ENCODE measurements at regions not wholly inside any gene's neighbourhood (a gene's known extent, or its start where the extent isn't known, plus 50 kb on each side); places are given as distances from the start of the nearest gene placed in this dataset.

DNA sequence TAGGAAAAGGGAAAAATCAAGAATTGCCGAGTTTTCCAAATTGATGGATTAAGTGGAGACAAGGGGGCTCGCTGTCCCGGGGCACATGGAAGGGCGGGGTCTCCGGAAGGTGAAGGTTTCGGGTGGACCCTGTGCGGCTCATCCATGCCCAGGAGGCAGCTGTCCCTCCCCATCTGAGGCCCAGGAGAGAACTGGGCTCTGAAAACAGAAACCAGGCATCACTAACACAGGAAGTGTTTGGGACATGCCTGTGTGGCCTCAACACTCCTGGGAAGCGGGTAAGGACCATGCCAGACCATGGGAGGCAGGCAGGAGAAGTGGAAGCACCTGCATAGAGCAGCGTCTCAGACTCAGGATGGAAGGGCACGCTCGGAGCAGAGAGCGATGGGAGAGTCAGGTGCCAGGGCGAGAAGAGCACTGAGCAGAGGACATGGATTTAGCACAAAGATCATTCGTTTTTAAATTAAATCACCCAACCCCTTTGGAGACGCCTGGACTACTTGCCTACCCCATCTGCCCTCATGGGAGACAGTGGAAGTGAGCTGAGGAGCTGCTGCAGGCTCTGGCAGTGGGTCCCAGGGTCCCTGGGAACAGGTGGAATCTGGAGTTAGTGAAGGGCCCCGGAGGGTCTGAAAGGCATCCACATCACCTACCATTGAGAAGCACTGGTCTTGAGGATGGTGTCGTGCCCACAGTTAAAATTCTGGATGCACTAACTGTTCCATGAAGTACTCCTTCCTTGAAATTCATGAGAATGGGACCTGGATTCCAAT lies 183.2 kb upstream of the SOX1 start:
- TF ChIP-seq EZH2 (IDR thresholded peaks at IDR 0.05; ENCODE audit: borderline replicate concordance, low read length): no peak
- TF ChIP-seq, protein P1, sequence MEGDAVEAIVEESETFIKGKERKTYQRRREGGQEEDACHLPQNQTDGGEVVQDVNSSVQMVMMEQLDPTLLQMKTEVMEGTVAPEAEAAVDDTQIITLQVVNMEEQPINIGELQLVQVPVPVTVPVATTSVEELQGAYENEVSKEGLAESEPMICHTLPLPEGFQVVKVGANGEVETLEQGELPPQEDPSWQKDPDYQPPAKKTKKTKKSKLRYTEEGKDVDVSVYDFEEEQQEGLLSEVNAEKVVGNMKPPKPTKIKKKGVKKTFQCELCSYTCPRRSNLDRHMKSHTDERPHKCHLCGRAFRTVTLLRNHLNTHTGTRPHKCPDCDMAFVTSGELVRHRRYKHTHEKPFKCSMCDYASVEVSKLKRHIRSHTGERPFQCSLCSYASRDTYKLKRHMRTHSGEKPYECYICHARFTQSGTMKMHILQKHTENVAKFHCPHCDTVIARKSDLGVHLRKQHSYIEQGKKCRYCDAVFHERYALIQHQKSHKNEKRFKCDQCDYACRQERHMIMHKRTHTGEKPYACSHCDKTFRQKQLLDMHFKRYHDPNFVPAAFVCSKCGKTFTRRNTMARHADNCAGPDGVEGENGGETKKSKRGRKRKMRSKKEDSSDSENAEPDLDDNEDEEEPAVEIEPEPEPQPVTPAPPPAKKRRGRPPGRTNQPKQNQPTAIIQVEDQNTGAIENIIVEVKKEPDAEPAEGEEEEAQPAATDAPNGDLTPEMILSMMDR (conservative IDR thresholded peaks at IDR 0.05 in 1 of 2, IDR thresholded peaks at IDR 0.05 in 1 of 2; ENCODE audit: extremely low read depth in 1 of 2, insufficient read depth in 1 of 2, low read depth in 1 of 2, low read length in 2 of 2): no peak

Data from mammary epithelial cell (primary cell).